ENCODE measurements at regions not wholly inside any gene's neighbourhood (a gene's known extent, or its start where the extent isn't known, plus 50 kb on each side); places are given as distances from the start of the nearest gene placed in this dataset.
"Not testable (repeated sequence)": the region's sequence is repeated elsewhere in the genome, so short reads cannot be mapped to it uniquely, and the experiment has no call there.

DNA sequence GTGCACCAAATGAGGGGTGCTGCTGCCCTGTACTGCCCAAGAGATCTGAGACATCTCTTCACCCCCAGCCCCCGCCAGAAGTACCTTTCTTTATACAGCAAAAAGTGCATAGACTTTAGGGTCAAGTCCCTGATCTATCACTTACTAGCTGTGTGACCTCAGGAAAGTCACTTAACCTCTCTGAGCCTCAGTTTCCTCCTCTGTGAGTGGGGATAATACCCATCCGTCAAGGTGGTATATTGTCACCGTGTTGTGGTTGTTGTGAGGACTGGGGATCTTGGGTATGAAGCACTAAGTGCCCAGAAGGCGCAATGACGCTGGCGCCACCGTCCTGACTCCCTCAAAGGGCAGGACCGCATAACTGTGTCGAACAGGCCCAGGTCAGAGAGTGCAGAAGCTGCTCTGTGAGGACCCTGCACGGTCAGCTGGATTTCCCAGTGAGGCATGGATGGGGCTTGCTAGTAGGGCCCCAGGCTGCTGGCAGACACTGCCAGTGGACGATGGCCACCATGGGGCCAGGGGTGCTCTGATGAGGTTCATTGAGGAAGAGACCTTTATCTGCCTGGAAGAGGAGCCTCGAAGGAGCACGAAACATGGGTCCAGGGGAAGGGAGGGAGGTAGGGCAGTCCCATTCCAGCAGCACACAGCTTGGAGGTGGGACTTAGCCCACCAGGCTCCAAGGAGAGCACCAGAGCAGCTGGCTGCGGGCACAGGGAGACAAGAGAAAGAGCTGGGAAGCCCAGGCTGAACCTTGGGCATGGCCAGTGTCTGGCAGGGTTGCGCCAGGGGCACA, 61.8 kb upstream of the LAPTM4A start:
- Mint-ChIP-seq H3K9me3 (no peaks in the 10 kb centered on the region; the same call in 1 of the 2 replicates), H3K4me1 (ENCODE audit: low read depth) (peaks cover 23% of the 10 kb centered on the region), H3K27me3 (ENCODE audit: insufficient read depth) (peaks cover 2% of the 10 kb centered on the region; the same call in 1 of the 2 replicates), H3K27ac (no peak overlapping the region), H3K36me3 (ENCODE audit: low read depth) (peaks cover 6% of the 10 kb centered on the region; the same call in 1 of the 2 replicates), H3K4me3 (no peak overlapping the region)
- TF ChIP-seq, protein P1, sequence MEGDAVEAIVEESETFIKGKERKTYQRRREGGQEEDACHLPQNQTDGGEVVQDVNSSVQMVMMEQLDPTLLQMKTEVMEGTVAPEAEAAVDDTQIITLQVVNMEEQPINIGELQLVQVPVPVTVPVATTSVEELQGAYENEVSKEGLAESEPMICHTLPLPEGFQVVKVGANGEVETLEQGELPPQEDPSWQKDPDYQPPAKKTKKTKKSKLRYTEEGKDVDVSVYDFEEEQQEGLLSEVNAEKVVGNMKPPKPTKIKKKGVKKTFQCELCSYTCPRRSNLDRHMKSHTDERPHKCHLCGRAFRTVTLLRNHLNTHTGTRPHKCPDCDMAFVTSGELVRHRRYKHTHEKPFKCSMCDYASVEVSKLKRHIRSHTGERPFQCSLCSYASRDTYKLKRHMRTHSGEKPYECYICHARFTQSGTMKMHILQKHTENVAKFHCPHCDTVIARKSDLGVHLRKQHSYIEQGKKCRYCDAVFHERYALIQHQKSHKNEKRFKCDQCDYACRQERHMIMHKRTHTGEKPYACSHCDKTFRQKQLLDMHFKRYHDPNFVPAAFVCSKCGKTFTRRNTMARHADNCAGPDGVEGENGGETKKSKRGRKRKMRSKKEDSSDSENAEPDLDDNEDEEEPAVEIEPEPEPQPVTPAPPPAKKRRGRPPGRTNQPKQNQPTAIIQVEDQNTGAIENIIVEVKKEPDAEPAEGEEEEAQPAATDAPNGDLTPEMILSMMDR (IDR thresholded peaks at IDR 0.05), result no peak
- no peak for DNase-seq

DNA sequence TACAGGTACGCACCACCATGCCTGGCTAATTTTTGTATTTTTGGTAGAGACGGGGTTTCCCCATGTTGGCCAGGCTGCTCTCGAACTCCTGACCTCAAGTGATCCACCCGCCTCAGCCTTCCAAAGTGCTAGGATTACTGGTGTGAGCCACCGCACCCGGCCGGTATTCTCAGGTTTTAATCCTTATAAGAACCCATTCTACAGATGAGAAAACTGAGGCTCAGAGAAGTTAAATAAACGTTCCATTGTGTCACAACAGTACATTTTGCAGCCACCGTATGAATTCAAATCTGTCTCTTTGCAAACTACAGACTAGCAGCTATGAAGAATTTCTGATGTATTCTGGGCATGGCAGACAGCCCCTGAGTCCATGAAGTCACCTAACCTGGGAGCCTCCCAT, 60.9 kb upstream of the LAPTM4A start:
- not testable (repeated sequence) for H3K4me3 Mint-ChIP-seq; H3K27me3 Mint-ChIP-seq (ENCODE audit: insufficient read depth); H3K27ac Mint-ChIP-seq; DNase-seq; H3K36me3 Mint-ChIP-seq (ENCODE audit: low read depth); H3K9me3 Mint-ChIP-seq
- peaks cover 31% of the 10 kb centered on the region for H3K4me1 Mint-ChIP-seq (ENCODE audit: low read depth)

DNA sequence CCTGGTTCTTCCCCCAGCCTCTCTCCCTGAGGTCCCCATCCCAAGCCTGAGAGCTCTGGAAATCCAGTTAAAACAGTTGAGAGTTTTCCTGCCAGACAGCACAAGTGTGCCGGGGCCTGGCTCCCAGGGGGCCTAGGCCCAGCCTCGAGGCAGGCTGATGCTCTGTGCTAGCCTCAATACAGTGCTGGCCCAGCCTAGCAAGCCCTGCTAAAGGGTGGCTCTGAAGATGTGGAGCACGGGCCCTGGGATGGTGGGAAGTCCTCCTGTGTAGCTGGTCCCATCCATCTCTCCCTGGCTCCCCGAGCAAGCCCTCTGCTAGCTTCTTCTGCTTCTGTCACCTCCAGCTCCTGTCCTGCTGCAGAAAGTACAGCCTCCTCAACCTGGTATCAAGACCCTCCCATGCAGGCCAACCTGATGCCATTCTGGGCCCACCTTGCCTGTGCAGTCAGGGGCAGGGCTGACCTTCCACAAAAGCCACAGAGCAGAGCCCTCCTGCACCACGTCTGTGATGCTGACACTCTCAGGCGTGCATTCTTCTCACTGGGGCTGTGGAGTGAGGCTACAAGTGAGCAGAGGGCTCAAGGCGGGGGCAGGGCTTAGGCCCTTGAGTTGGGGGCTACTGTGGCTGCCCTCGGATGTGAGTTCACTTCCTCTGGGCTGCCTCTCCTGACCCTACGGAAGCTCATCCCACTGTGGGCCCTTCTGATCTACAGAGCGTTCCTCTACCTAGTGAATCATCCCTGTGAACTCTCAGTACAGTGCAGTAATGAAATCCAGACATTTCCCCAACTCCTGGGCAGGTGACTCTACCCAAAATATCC, 60.1 kb upstream of the LAPTM4A start:
- Mint-ChIP-seq H3K27ac (no peak overlapping the region), H3K27me3 (ENCODE audit: insufficient read depth) (peaks cover 2% of the 10 kb centered on the region; the same call in 1 of the 2 replicates), H3K36me3 (ENCODE audit: low read depth) (peaks cover 6% of the 10 kb centered on the region; the same call in 1 of the 2 replicates), H3K4me3 (no peak overlapping the region), H3K4me1 (ENCODE audit: low read depth) (peaks cover 32% of the 10 kb centered on the region), H3K9me3 (no peaks in the 10 kb centered on the region; the same call in 1 of the 2 replicates)
- TF ChIP-seq, protein P1 (IDR thresholded peaks at IDR 0.05), result no peak
- DNase-seq, result no peak

DNA sequence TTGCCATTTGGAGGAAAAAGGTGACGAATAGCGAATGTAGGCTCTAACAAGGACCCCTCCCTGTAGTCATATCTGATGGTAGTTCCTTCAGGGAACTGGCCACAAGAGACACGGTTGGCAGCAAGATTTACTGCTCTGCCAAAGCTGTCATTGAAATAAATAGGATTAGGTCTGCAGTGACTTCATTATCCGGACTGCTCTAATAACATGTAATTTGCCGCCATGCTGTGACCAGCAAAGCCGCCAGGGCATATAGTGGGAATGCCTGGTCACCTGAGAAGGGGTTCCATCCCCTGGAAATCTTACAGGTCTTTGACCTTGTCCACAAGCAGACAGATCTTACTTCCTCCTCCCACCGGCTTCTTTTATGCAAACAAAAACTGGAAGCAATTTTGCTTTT, 59.4 kb upstream of the LAPTM4A start:
- TF ChIP-seq, protein P1 (IDR thresholded peaks at IDR 0.05), result no peak
- H3K9me3 Mint-ChIP-seq, result no peaks in the 10 kb centered on the region; the same call in 1 of the 2 replicates
- no peak overlapping the region for H3K4me3 Mint-ChIP-seq
- DNase-seq, result no peak
- peaks cover 32% of the 10 kb centered on the region for H3K4me1 Mint-ChIP-seq (ENCODE audit: low read depth)
- peaks cover 6% of the 10 kb centered on the region; the same call in 1 of the 2 replicates for H3K36me3 Mint-ChIP-seq (ENCODE audit: low read depth)
- H3K27me3 Mint-ChIP-seq (ENCODE audit: insufficient read depth), result peaks cover 3% of the 10 kb centered on the region; the same call in 1 of the 2 replicates
- no peak overlapping the region for H3K27ac Mint-ChIP-seq

DNA sequence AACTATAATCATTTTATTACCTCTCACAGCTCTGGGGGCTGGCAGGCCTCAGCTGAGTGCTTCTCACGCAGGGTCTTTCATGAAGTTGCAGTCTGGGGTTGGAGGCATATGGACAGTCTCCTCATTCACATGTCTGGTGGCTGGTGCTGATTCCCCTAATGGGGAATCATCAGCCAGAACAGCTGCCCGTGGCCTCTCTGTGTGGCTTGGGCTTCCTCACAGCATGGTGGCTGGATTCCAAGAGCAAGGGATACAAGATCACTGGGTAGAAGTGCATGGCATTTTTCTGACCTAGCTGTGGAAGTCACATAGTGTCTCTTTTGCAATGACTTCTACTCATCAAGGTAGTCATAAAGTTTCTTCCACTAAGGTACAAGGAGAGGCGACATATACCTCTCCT, 59.0 kb upstream of the LAPTM4A start:
- Mint-ChIP-seq H3K27ac (no peak overlapping the region), H3K36me3 (ENCODE audit: low read depth) (peaks cover 6% of the 10 kb centered on the region; the same call in 1 of the 2 replicates), H3K4me3 (no peak overlapping the region), H3K4me1 (ENCODE audit: low read depth) (peaks cover 32% of the 10 kb centered on the region), H3K27me3 (ENCODE audit: insufficient read depth) (peaks cover 3% of the 10 kb centered on the region), H3K9me3 (no peaks in the 10 kb centered on the region; the same call in 1 of the 2 replicates)
- DNase-seq, result no peak
- TF ChIP-seq, protein P1 (IDR thresholded peaks at IDR 0.05), result no peak
